GM23338 (cell line): ENCODE measurements at regions not wholly inside any gene's neighbourhood (a gene's known extent, or its start where the extent isn't known, plus 50 kb on each side); places are given as distances from the start of the nearest gene placed in this dataset.

Experiments used
- ATAC-seq: fragments of 200-7000 bp; cut with Tn5 transposase; 3 replicates; pipeline ENCODE4 v1.9.1; 2020
- DNase-seq: peaks from one replicate; pipeline ENCODE4 v3.0.0-alpha.2; 2015; ENCODE audit warnings: low spot score
- H2AFZ ChIP-seq: fragments of 200-600 bp; sonication (generic); 2 replicates; pipeline ENCODE4 v1.8.0; 2016; ENCODE audit warnings: antibody characterized with exemption, mild to moderate bottlenecking, moderate library complexity
- H3F3A ChIP-seq: fragments of 200-600 bp; sonication (generic); replicated peaks from 2 replicates; pipeline ENCODE4 v1.8.0; 2017; ENCODE audit warnings: antibody characterized with exemption, mixed run types, low read depth
- H3K27ac ChIP-seq: fragments of 200-600 bp; sonication (generic); 2 replicates; pipeline ENCODE4 v1.6.1; 2016; ENCODE audit warnings: low read depth
- H3K27me3 ChIP-seq: fragments of 200-600 bp; sonication (generic); 2 replicates; pipeline ENCODE4 v1.8.0; 2016; ENCODE audit warnings: mild to moderate bottlenecking, mixed run types, moderate library complexity; ENCODE audit not compliant: insufficient read depth
- H3K36me3 ChIP-seq: fragments of 200-600 bp; sonication (generic); 2 replicates; pipeline ENCODE4 v1.8.0; 2016; ENCODE audit warnings: mild to moderate bottlenecking; ENCODE audit not compliant: insufficient read depth
- H3K4me1 ChIP-seq: fragments of 200-600 bp; sonication (generic); 2 replicates; pipeline ENCODE4 v1.8.0; 2016; ENCODE audit warnings: mild to moderate bottlenecking, moderate library complexity; ENCODE audit not compliant: insufficient read depth
- H3K4me2 ChIP-seq: fragments of 200-600 bp; sonication (generic); 2 replicates; pipeline ENCODE4 v1.7.1; 2017; ENCODE audit warnings: mixed run types
- H3K4me3 ChIP-seq: fragments of 200-600 bp; sonication (generic); 2 replicates; pipeline ENCODE4 v1.6.1; 2016; ENCODE audit warnings: mixed run types
- H3K79me2 ChIP-seq: fragments of 200-600 bp; sonication (generic); replicated peaks from 2 replicates; pipeline ENCODE4 v1.8.0; 2017; ENCODE audit warnings: mild to moderate bottlenecking; ENCODE audit not compliant: insufficient read depth
- H3K9me2 ChIP-seq: fragments of 200-600 bp; sonication (generic); 2 replicates; pipeline ENCODE4 v1.8.0; 2017; ENCODE audit not compliant: insufficient read depth
- H4K20me1 ChIP-seq: fragments of 200-600 bp; sonication (generic); replicated peaks from 2 replicates; pipeline ENCODE4 v1.8.0; 2017; ENCODE audit warnings: mild to moderate bottlenecking; ENCODE audit not compliant: insufficient read depth
- H3K27ac Mint-ChIP-seq: 2 replicates; pipeline ENCODE4 v1.8.0; 2020; ENCODE audit warnings: inconsistent platforms, mild to moderate bottlenecking, moderate library complexity, mixed read lengths
- H3K27me3 Mint-ChIP-seq: 3 replicates; pipeline ENCODE4 v1.8.0; 2022; ENCODE audit warnings: low read depth, mild to moderate bottlenecking, moderate library complexity, mixed read lengths, inconsistent platforms; ENCODE audit not compliant: insufficient read depth, poor library complexity
- H3K36me3 Mint-ChIP-seq: 3 replicates; pipeline ENCODE4 v1.8.0; 2021; ENCODE audit warnings: low read depth, mild to moderate bottlenecking, inconsistent platforms, moderate library complexity, mixed read lengths
- H3K4me1 Mint-ChIP-seq: 3 replicates; pipeline ENCODE4 v1.8.0; 2020; ENCODE audit warnings: mild to moderate bottlenecking, inconsistent platforms, mixed read lengths
- H3K4me3 Mint-ChIP-seq: 3 replicates; pipeline ENCODE4 v1.8.0; 2021; ENCODE audit warnings: moderate library complexity, mild to moderate bottlenecking, inconsistent platforms, mixed read lengths
- H3K9me3 Mint-ChIP-seq: 3 replicates; pipeline ENCODE4 v1.8.0; 2020; ENCODE audit warnings: moderate library complexity, mild to moderate bottlenecking, inconsistent platforms, mixed read lengths
- EZH2 ChIP-seq: fragments of 200-600 bp; sonication (generic); IDR thresholded peaks from one replicate; pipeline ENCODE4 v1.8.0; 2017; ENCODE audit warnings: antibody characterized with exemption, mild to moderate bottlenecking, low read depth; ENCODE audit not compliant: unreplicated experiment
- EZH2phosphoT487 ChIP-seq: fragments of 200-600 bp; sonication (generic); IDR thresholded peaks from one replicate; pipeline ENCODE4 v1.8.1; 2018; ENCODE audit warnings: antibody characterized with exemption; ENCODE audit not compliant: unreplicated experiment
- JUNB ChIP-seq: IDR thresholded peaks from one replicate; pipeline ENCODE4 v1.6.1; 2016; ENCODE audit warnings: antibody characterized with exemption; ENCODE audit not compliant: unreplicated experiment
- NANOG ChIP-seq: IDR thresholded peaks from 2 replicates; pipeline ENCODE4 v1.6.1; 2016; ENCODE audit warnings: antibody characterized with exemption, borderline replicate concordance
- POLR2AphosphoS5 ChIP-seq: IDR thresholded peaks from 2 replicates; pipeline ENCODE4 v1.6.1; 2016; ENCODE audit warnings: antibody characterized with exemption, low read depth
- STAT1 ChIP-seq: IDR thresholded peaks from one replicate; pipeline ENCODE4 v1.6.1; 2016; ENCODE audit warnings: antibody characterized with exemption; ENCODE audit not compliant: unreplicated experiment
- ZNF114 ChIP-seq: fragments of 250-450 bp; sonication (Bioruptor Pico); IDR thresholded peaks from 2 replicates; pipeline ENCODE4 v1.5.0; 2020; ENCODE audit warnings: mild to moderate bottlenecking, moderate library complexity
- ZNF331 ChIP-seq: fragments of 250-450 bp; sonication (Bioruptor Pico); IDR thresholded peaks from 2 replicates; pipeline ENCODE4 v1.5.0; 2020; ENCODE audit warnings: low read depth, mild to moderate bottlenecking, moderate library complexity
- TF ChIP-seq, protein P1 (sequence below): IDR thresholded peaks from 2 replicates; pipeline ENCODE4 v1.6.1; 2016; ENCODE audit warnings: antibody characterized with exemption

DNA sequence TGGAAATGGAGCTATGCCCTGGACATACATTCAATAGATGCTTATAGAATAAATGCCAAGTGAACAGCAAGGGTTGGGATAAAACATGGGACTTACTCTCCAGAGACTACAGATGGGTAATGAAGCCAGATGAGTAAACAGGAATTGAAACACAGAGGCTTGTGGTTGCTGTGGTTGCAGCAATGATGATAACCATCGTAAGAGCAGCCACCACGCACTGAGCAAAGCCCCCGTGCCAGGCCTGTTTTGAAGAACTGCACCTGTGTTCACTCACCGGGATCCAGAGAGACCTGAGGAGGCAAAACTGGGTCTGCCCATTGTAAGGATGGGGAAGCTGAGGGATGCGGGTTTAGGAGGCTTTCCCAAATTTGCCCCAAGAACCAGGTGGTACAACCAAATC lies 431.1 kb upstream of the CDH4 start:
- no peak overlapping the region for H3K27ac Mint-ChIP-seq
- DNase-seq: no peak

DNA sequence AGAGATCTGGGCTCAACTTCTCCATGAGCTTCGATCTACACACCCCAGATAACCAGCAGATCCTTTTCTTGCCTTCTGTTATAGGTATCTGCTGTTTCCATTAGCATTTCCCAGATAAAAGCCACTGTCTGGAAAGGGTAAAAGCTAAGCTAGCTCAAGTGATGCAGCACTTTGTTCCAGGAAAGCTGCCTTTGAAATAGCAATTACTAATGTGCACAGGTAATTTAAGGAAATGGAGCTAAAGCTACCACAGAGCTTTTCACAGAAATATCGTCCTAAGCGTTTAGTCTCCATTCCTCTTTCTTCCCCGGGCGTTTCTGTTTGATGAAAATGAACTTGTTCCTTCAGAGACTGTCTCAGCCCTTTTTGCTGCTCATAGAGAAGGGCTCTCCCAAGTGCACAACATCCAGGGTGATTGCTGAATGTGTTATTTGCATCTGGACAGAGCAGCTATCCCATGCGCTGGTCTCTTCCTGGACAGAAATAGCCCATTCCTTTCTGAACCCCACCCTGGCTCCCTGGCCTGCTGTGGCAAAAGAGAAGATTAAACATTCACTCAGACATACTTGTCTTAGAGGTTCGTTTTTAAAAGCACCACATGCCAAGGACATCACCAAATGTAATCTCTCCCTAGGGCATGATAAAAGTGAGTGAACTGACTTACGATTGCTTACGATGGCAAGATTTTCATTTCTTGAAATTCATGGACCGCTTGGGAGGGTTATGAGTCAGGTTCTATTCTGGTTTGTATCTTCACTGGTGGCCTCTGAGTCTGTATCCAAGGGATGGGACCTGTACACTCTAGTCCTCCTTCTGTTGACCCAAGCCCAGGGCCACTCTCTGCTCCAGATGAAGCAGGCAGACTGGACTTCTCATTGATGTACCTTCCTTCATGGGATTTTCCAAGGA lies 429.1 kb upstream of the CDH4 start:
- no peak for DNase-seq
- no peak overlapping the region for H3K4me2 ChIP-seq
- H3K4me3 ChIP-seq: no peak overlapping the region
- Mint-ChIP-seq H3K4me1 (no peaks in the 10 kb centered on the region), H3K27me3 (peaks cover 2% of the 10 kb centered on the region), H3K9me3 (peaks cover under 1% of the 10 kb centered on the region; the same call in 1 of the 3 replicates), H3K4me3 (no peak overlapping the region), H3K36me3 (no peaks in the 10 kb centered on the region), H3K27ac (no peak overlapping the region)
- ATAC-seq: no peak
- TF ChIP-seq POLR2AphosphoS5 (no peak), NANOG (no peak), JUNB (no peak), EZH2 (no peak), EZH2phosphoT487 (no peak), ZNF331 (CRISPR knock-in tag) (no peak), ZNF114 (CRISPR knock-in tag) (no peak)
- TF ChIP-seq, protein P1, sequence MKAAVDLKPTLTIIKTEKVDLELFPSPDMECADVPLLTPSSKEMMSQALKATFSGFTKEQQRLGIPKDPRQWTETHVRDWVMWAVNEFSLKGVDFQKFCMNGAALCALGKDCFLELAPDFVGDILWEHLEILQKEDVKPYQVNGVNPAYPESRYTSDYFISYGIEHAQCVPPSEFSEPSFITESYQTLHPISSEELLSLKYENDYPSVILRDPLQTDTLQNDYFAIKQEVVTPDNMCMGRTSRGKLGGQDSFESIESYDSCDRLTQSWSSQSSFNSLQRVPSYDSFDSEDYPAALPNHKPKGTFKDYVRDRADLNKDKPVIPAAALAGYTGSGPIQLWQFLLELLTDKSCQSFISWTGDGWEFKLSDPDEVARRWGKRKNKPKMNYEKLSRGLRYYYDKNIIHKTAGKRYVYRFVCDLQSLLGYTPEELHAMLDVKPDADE: no peak
- no peak overlapping the region for H2AFZ ChIP-seq
- H3F3A ChIP-seq: no peaks in the 10 kb centered on the region
- H3K9me2 ChIP-seq: no peaks in the 10 kb centered on the region
- no peaks in the 10 kb centered on the region; the same call in 1 of the 2 replicates for H3K36me3 ChIP-seq
- H3K27ac ChIP-seq: no peak overlapping the region
- H4K20me1 ChIP-seq: no peaks in the 10 kb centered on the region
- H3K79me2 ChIP-seq: no peaks in the 10 kb centered on the region
- no peaks in the 10 kb centered on the region for H3K27me3 ChIP-seq
- H3K4me1 ChIP-seq: no peaks in the 10 kb centered on the region

More for the DNA sequence above, 431.1 kb upstream of the CDH4 start:
- H3K79me2 ChIP-seq: no peaks in the 10 kb centered on the region
- H4K20me1 ChIP-seq: no peaks in the 10 kb centered on the region
- Mint-ChIP-seq H3K9me3 (peaks cover 2% of the 10 kb centered on the region; the same call in 1 of the 3 replicates), H3K4me1 (no peaks in the 10 kb centered on the region), H3K27me3 (peaks cover 2% of the 10 kb centered on the region), H3K4me3 (no peak overlapping the region), H3K36me3 (no peaks in the 10 kb centered on the region)
- no peak overlapping the region for H3K4me3 ChIP-seq
- no peak overlapping the region for H2AFZ ChIP-seq
- no peaks in the 10 kb centered on the region; the same call in 1 of the 2 replicates for H3K36me3 ChIP-seq
- H3K27me3 ChIP-seq: no peaks in the 10 kb centered on the region
- no peaks in the 10 kb centered on the region for H3K9me2 ChIP-seq
- no peak overlapping the region for H3K4me2 ChIP-seq
- TF ChIP-seq STAT1 (no peak), ZNF331 (CRISPR knock-in tag) (no peak)
- no peaks in the 10 kb centered on the region for H3K4me1 ChIP-seq
- no peak for ATAC-seq
- H3K27ac ChIP-seq: no peak overlapping the region
- no peaks in the 10 kb centered on the region for H3F3A ChIP-seq
